Psoas muscle (tissue), 7 donors: ENCODE measurements at regions not wholly inside any gene's neighbourhood (a gene's known extent, or its start where the extent isn't known, plus 50 kb on each side); places are given as distances from the start of the nearest gene placed in this dataset.

Source experiments
- ATAC-seq, 4 donors: fragments of 200-7000 bp; cut with Tn5 transposase; one replicate each; pipeline ENCODE4 v1.9.1; 2020; ENCODE audit warnings: moderate library complexity in 3 of 4, mild to moderate bottlenecking in 2 of 4
- DNase-seq, 2 donors: peaks; one replicate each; pipeline ENCODE4 v3.0.0-alpha.2; 2020
- H3K27ac ChIP-seq: fragments of 200-600 bp; one replicate; pipeline ENCODE4 v1.8.0; 2022
- H3K27me3 ChIP-seq, 3 donors: fragments of 200-600 bp in 1 of 3; one replicate each; pipeline versions ENCODE4 v1.6.1 to v1.8.0; 2013 to 2022; ENCODE audit warnings: low read length in 2 of 3, mild to moderate bottlenecking in 2 of 3, moderate library complexity in 1 of 3; ENCODE audit not compliant: insufficient read depth in 3 of 3
- H3K36me3 ChIP-seq, 2 donors: fragments of 200-600 bp in 1 of 2; one replicate each; pipeline versions ENCODE4 v1.6.1 to v1.8.0; 2013 to 2022; ENCODE audit warnings: low read depth in 1 of 2, mild to moderate bottlenecking in 1 of 2, moderate library complexity in 1 of 2; ENCODE audit not compliant: insufficient read depth in 1 of 2
- H3K4me1 ChIP-seq: fragments of 200-600 bp; one replicate; pipeline ENCODE4 v1.8.0; 2022
- H3K4me3 ChIP-seq: fragments of 200-600 bp; one replicate; pipeline ENCODE4 v1.8.0; 2022; ENCODE audit warnings: mild to moderate bottlenecking
- H3K9me3 ChIP-seq: fragments of 200-600 bp; one replicate; pipeline ENCODE4 v1.8.0; 2022
- WGBS, 3 donors: extraction: QIAGEN DNeasy Blood & Tissue Kit; methylation state at CpG; one replicate each; pipeline versions ENCODE4 v1.1.6 to v1.1.7; 2013; 5-methylcytosine and 5-hydroxymethylcytosine counted together
- intact Hi-C, 2 donors: fragments of 100-400 bp; cut with DNase I; formaldehyde crosslinking; loops; one replicate each; pipeline versions ENCODE4 v1.11.0 to v1.14.2; 2022
- TF ChIP-seq, protein P1 (sequence below): fragments of 200-600 bp; IDR thresholded peaks from one replicate; pipeline ENCODE4 v1.8.0; 2022; ENCODE audit warnings: antibody characterized with exemption
- donor health status: healthy with polysubstance abuse.
- donor health status: DM: no; HTN: no; CAD: no; lungs with moderate emphysema.
- donor health status: Bipolar disorder and iron deficiency.
- donor health status: healthy.
- donor health status: DM: yes; HTN: yes; CAD: no.
- donor health status: DM: no; HTN: no; CAD: no.
- donor health status: DM: yes; HTN: yes; CAD: no.

DNA sequence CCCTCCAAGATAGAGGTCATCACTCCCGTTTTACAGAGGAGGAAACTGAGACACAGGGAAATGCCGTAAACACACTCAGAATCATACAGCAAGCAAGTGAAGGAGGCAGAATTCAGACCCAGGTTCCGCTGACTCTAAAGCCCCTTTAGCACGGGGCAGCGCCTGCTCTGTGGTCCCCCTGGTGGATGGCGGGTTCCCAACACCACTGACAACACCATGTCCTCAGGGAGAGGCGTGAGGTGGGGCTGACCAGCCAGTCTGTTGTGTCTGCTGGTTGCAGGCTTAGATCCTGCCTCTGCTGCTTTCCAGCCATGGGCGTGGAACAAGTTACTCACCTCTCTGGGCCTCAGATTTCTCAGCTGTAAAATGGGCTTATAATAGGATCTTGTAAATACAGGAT is 617.3 kb downstream of the MATN1 start:
- H3K9me3 ChIP-seq, result no peaks in the 10 kb centered on the region
- WGBS, 3 donors, result 33 to 37% (median 35%) methylated on average over 8 of the region's 8 CpGs
- ATAC-seq, result no peak
- H3K27ac ChIP-seq, result no peak overlapping the region
- TF ChIP-seq, protein P1, sequence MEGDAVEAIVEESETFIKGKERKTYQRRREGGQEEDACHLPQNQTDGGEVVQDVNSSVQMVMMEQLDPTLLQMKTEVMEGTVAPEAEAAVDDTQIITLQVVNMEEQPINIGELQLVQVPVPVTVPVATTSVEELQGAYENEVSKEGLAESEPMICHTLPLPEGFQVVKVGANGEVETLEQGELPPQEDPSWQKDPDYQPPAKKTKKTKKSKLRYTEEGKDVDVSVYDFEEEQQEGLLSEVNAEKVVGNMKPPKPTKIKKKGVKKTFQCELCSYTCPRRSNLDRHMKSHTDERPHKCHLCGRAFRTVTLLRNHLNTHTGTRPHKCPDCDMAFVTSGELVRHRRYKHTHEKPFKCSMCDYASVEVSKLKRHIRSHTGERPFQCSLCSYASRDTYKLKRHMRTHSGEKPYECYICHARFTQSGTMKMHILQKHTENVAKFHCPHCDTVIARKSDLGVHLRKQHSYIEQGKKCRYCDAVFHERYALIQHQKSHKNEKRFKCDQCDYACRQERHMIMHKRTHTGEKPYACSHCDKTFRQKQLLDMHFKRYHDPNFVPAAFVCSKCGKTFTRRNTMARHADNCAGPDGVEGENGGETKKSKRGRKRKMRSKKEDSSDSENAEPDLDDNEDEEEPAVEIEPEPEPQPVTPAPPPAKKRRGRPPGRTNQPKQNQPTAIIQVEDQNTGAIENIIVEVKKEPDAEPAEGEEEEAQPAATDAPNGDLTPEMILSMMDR, result peak; percentile 37
- H3K4me1 ChIP-seq, result no peaks in the 10 kb centered on the region
- no peak overlapping the region for H3K4me3 ChIP-seq
- peaks cover 0 to 48% (median 23%) of the 10 kb centered on the region in 3 donors for H3K27me3 ChIP-seq
- intact Hi-C loops, result loop anchor here (5.0 to 10.0 kb wide), 2 partner anchors 276 to 311 kb away; no protein-coding TSS in a partner anchor
- no peak for DNase-seq
- no peaks in the 10 kb centered on the region for H3K36me3 ChIP-seq

- WGBS, 3 donors, result 81 to 86% (median 83%) methylated on average over 4 of the region's 4 CpGs
- intact Hi-C loops, result loop anchor here in 1 of 2 donors (10.0 kb wide), 1 partner anchor 310 kb away; no protein-coding TSS in a partner anchor
These were observed 618.8 kb downstream of the MATN1 start for GRCh38 chr1:30104551-30104950.

GRCh38 chr1:30103708-30104411 is 619.5 kb downstream of the MATN1 start:
- 41 to 51% (median 49%) methylated on average over 14 of the region's 14 CpGs for WGBS, 3 donors
- H3K4me3 ChIP-seq, result no peak overlapping the region
- ATAC-seq (no peak), DNase-seq (no peak)
- intact Hi-C loops, result loop anchor here in 1 of 2 donors (10.0 kb wide), 1 partner anchor 309 kb away; no protein-coding TSS in a partner anchor
- peaks cover 0 to 40% (median 21%) of the 10 kb centered on the region in 3 donors for H3K27me3 ChIP-seq
- no peaks in the 10 kb centered on the region for H3K4me1 ChIP-seq
- no peaks in the 10 kb centered on the region for H3K9me3 ChIP-seq
- H3K36me3 ChIP-seq, result no peaks in the 10 kb centered on the region
- no peak overlapping the region for H3K27ac ChIP-seq
- TF ChIP-seq, protein P1, result no peak

More at GRCh38 chr1:30104551-30104950, 618.8 kb downstream of the MATN1 start:
- ATAC-seq (no peak), DNase-seq (no peak)
- no peaks in the 10 kb centered on the region for H3K9me3 ChIP-seq
- H3K27me3 ChIP-seq, result peaks cover 0 to 44% (median 22%) of the 10 kb centered on the region in 3 donors
- no peak overlapping the region for H3K27ac ChIP-seq
- H3K4me3 ChIP-seq, result no peak overlapping the region
- no peaks in the 10 kb centered on the region for H3K4me1 ChIP-seq
- TF ChIP-seq, protein P1, result no peak
- no peaks in the 10 kb centered on the region for H3K36me3 ChIP-seq

DNA sequence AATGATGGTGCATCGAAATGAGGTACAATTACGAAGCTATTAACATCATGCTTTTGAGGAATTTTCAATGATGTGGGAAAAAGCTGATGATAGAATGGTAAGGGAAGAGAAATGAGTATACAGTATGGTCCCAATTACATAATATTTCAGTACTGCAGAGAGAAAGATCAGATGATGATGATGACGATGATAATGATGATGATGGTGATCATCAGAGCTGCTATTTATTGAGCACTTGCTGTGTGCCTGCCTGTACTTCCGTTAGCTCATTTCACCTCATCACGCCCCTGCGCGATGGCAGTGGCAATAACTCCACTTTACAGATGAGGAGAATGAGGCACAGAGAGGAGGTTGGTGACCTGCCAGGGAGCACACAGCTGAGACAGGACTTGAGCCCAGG is 620.8 kb downstream of the MATN1 start:
- intact Hi-C loops, result loop anchor here in 1 of 2 donors (10.0 kb wide), 1 partner anchor 308 kb away; no protein-coding TSS in a partner anchor
- peaks cover 0 to 34% (median 17%) of the 10 kb centered on the region in 3 donors for H3K27me3 ChIP-seq
- H3K27ac ChIP-seq, result no peak overlapping the region
- ATAC-seq, result no peak
- TF ChIP-seq, protein P1, result no peak
- no peak overlapping the region for H3K4me3 ChIP-seq
- no peak for DNase-seq
- H3K36me3 ChIP-seq, result no peaks in the 10 kb centered on the region
- no peaks in the 10 kb centered on the region for H3K9me3 ChIP-seq
- WGBS, 3 donors, result 92 to 95% (median 93%) methylated on average over 7 of the region's 7 CpGs
- no peaks in the 10 kb centered on the region for H3K4me1 ChIP-seq
